ENCODE measurements at regions not wholly inside any gene's neighbourhood (a gene's known extent, or its start where the extent isn't known, plus 50 kb on each side); places are given as distances from the start of the nearest gene placed in this dataset.

GRCh38 chr3:193946945-193947344, 189.0 kb upstream of the HES1 start:
- TF ChIP-seq MAX (IDR thresholded peaks at IDR 0.05; ENCODE audit: low read depth, low read length): no peak
- no peak for TF ChIP-seq CTCF (IDR thresholded peaks at IDR 0.05; ENCODE audit: low read depth, low read length)
- DNase-seq (ENCODE audit: low read depth): no peak
- H3K4me3 ChIP-seq (ENCODE audit: low read depth, low read length): no peak overlapping the region

GRCh38 chr3:193947596-193947995, 188.4 kb upstream of the HES1 start:
- no peak for DNase-seq (ENCODE audit: low read depth)
- no peak overlapping the region for H3K4me3 ChIP-seq (ENCODE audit: low read depth, low read length)
- no peak for TF ChIP-seq MAX (IDR thresholded peaks at IDR 0.05; ENCODE audit: low read depth, low read length)
- TF ChIP-seq POLR2A (IDR thresholded peaks at IDR 0.05; ENCODE audit: extremely low read depth, insufficient read length): no peak
- no peak for TF ChIP-seq CTCF (IDR thresholded peaks at IDR 0.05; ENCODE audit: low read depth, low read length)
- no peak for TF ChIP-seq MYC (IDR thresholded peaks at IDR 0.05; ENCODE audit: low read depth, low read length)

GRCh38 chr3:193948459-193948858, 187.5 kb upstream of the HES1 start:
- TF ChIP-seq POLR2A (IDR thresholded peaks at IDR 0.05; ENCODE audit: extremely low read depth, insufficient read length): no peak
- TF ChIP-seq MAX (IDR thresholded peaks at IDR 0.05; ENCODE audit: low read depth, low read length): no peak
- no peak for TF ChIP-seq CTCF (IDR thresholded peaks at IDR 0.05; ENCODE audit: low read depth, low read length)
- no peak for TF ChIP-seq MYC (IDR thresholded peaks at IDR 0.05; ENCODE audit: low read depth, low read length)
- no peak overlapping the region for H3K4me3 ChIP-seq (ENCODE audit: low read depth, low read length)
- no peak for DNase-seq (ENCODE audit: low read depth)

- DNase-seq (ENCODE audit: low read depth): no peak
- H3K4me3 ChIP-seq (ENCODE audit: low read depth, low read length): no peak overlapping the region
- TF ChIP-seq CTCF (IDR thresholded peaks at IDR 0.05; ENCODE audit: low read depth, low read length) (no peak), POLR2A (IDR thresholded peaks at IDR 0.05; ENCODE audit: extremely low read depth, insufficient read length) (no peak), MYC (IDR thresholded peaks at IDR 0.05; ENCODE audit: low read depth, low read length) (no peak), MAX (IDR thresholded peaks at IDR 0.05; ENCODE audit: low read depth, low read length) (no peak)
Measured at GRCh38 chr3:193951859-193952258, 184.1 kb upstream of the HES1 start.

GRCh38 chr3:193954752-193955151, 181.2 kb upstream of the HES1 start:
- no peak overlapping the region for H3K4me3 ChIP-seq (ENCODE audit: low read depth, low read length)
- no peak for DNase-seq (ENCODE audit: low read depth)
- TF ChIP-seq MAX (IDR thresholded peaks at IDR 0.05; ENCODE audit: low read depth, low read length) (no peak), CTCF (IDR thresholded peaks at IDR 0.05; ENCODE audit: low read depth, low read length) (no peak), POLR2A (IDR thresholded peaks at IDR 0.05; ENCODE audit: extremely low read depth, insufficient read length) (no peak), MYC (IDR thresholded peaks at IDR 0.05; ENCODE audit: low read depth, low read length) (no peak)

GRCh38 chr3:193955719-193956118, 180.2 kb upstream of the HES1 start:
- no peak overlapping the region for H3K4me3 ChIP-seq (ENCODE audit: low read depth, low read length)
- no peak for DNase-seq (ENCODE audit: low read depth)
- no peak for TF ChIP-seq CTCF (IDR thresholded peaks at IDR 0.05; ENCODE audit: low read depth, low read length)
- no peak for TF ChIP-seq MYC (IDR thresholded peaks at IDR 0.05; ENCODE audit: low read depth, low read length)
